EH (cell line): ENCODE measurements at regions not wholly inside any gene's neighbourhood (a gene's known extent, or its start where the extent isn't known, plus 50 kb on each side); places are given as distances from the start of the nearest gene placed in this dataset.

ENCODE experiments used
- DNase-seq: peaks from one replicate; pipeline ENCODE4 v3.0.0-alpha.2; 2015; ENCODE audit warnings: low read depth

GRCh38 chr14:54312166-54312801 lies 84.5 kb upstream of the CDKN3 start:
- peak; percentile 95 for DNase-seq

DNA sequence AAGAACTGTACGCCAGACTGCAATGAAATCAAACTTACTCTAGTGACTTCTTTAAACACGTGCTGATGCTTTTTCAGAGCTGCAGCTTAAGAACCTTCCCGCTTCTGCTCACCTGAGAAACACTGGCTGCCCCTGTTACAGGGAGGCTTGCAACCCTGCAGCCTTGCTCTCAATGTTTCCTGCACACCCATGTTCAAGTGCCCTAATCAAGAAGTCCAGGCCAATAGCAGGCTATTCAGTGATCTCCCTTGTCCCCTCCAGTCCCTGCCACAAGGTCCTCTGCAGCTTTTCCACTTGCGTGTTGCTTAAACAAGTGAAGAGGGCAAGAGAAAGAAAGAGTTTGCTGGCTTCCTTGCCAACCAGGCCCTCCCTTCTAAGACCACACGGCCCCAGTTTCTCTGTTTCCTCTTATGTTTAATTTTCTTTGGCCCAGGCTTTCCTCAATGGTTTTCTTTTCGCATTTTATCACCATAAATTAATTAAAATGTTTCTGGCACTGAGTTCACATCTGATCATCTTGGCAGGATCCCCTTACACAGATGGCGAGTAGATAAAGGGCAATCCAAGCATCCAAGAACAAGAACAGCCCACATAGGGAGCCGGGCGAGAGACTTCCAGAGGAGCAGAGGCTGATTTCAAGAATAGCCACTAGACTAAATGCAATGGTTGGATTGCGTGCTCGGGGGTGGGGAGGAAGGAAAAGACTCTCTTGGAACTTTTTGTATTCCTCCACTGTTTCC lies 82.3 kb upstream of the CDKN3 start:
- DNase-seq = no peak

GRCh38 chr14:54316652-54317051 lies 80.2 kb upstream of the CDKN3 start:
- no peak for DNase-seq

GRCh38 chr14:54317391-54317790 lies 79.4 kb upstream of the CDKN3 start:
- DNase-seq = no peak

GRCh38 chr14:54322246-54322645 lies 74.6 kb upstream of the CDKN3 start:
- DNase-seq = no peak

GRCh38 chr14:54322701-54323337 lies 74.0 kb upstream of the CDKN3 start:
- DNase-seq = no peak

DNA sequence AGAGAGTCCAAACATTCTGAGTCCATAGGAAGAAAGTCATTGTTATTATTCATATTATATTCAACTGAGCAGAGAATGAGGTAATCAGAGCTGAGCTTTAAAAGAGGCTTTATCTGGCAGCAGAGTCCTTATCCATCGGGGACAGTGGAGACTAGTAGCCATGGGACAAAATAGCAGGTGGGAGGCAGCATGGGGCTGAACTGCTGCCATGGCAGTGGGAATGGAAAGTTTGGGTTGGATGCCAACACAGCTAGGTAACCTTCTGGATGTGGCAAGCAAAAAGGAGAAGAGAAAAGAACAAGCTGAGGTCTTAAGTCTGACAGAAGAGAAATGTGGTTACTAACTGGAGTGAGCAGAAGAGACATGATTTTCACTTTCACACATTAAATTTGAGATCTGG lies 71.0 kb upstream of the CDKN3 start:
- DNase-seq = no peak

DNA sequence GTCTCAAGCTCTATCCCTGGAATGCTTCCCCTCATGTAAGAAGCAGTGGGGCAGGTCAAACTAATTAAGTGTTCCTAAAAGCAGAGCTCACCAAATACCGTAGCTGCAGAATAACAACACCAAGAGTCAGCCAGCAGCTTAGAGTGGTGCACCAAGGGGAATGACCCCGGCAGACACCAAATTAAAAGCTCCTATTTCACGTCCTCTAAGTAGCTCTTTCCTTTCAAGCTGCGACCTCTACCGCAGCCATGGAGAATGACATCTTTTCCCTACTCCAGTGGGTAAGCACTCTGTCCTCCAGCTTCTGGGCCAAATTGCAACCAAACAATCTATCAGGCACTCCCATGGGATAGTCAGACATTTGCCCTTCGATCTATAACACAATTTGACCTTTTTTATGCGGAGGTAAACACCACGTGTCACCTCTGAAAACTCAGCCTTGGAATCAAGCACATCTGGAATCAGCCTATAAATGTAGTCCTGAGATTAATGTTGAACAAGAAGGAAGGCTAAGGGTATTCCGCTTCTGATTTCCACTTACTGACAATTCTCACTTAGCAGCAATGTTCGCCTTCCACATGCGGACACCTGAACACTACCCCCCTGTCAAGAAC lies 67.6 kb upstream of the CDKN3 start:
- DNase-seq = peak; percentile 72

- DNase-seq = no peak
Measured at GRCh38 chr14:54330876-54331275, 65.9 kb upstream of the CDKN3 start.

DNA sequence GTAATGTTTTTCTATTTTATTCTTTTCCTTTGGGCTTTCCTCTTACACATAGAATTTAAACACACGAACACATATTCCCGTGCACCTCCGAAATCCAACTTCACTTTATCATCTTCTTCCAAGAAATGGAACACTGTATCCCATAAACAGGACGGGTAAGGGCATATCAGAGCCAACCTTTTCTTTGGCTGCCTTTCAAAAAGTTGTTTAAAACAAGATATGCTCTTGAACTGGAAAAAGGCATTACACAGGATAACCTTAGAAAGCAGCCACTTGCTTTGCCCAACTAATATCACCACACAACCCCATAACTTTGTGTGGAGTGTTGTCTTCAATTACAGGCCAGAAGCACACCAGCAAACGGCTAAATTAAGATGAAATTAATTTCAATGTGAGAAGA lies 65.3 kb upstream of the CDKN3 start:
- no peak for DNase-seq

DNA sequence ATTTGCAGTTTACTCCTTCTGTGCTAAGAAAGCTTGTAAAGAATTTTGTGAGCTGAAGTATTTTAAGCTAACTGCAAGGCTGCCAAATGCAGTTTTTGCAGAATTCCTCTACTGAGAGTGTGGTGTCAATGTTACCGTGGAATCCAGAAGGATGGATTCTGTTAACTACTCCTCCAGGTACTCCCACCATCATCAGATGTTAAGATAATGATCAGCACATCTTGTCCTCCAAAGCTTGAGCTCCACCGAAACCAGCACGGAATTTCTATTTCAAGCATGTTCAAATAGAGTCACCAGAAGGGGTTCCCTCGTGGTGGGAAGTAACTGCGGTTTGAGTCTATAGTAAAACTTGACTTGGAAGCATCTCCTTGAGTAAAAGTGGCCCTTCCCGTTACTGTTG lies 64.3 kb upstream of the CDKN3 start:
- DNase-seq = no peak

GRCh38 chr14:54333511-54333910 lies 63.3 kb upstream of the CDKN3 start:
- DNase-seq = no peak

DNA sequence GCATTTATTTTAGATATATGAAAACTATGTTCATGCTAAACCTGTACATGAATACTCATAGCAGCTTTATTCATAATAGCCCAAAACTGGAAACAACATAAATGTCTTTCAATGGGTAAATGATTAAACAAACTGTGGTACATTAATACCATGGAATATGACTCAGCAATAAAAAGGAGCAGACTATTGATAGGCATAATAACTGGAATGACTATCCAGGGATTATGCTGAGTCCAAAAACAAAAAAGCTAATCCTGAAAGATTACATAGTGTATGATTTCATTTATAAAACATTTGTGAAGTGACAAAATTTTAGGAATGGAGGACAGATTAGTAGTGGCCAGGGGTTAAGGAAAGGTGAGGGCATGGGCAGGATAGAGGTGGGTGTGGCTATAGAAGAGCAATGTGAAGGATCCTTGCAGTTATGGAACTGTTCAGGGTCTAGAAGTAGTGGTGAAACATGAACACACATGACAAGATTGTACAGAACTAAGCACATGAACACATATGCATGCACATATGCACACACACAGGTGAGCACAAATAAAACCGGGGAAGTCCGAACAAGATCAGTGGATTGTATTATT lies 61.1 kb upstream of the CDKN3 start:
- DNase-seq = no peak

DNA sequence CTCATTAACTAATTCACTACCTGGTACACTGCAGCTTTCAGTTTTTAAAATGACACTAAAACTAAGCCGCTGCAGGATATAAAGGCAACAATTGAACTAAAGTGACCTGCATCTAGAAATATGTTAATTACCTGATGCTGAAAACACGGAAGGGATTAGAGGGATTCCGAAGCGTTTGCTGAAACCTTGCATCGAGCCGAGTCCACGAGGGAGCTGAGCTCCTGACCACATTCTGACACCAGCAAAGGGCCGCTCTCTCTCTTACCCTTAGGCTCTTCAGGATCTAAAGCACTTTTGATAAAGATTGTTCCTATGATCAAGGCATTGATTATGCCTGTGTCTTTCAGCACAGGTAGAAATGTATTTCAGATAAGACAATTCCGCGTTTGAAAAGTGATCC lies 59.5 kb upstream of the CDKN3 start:
- DNase-seq = no peak

DNA sequence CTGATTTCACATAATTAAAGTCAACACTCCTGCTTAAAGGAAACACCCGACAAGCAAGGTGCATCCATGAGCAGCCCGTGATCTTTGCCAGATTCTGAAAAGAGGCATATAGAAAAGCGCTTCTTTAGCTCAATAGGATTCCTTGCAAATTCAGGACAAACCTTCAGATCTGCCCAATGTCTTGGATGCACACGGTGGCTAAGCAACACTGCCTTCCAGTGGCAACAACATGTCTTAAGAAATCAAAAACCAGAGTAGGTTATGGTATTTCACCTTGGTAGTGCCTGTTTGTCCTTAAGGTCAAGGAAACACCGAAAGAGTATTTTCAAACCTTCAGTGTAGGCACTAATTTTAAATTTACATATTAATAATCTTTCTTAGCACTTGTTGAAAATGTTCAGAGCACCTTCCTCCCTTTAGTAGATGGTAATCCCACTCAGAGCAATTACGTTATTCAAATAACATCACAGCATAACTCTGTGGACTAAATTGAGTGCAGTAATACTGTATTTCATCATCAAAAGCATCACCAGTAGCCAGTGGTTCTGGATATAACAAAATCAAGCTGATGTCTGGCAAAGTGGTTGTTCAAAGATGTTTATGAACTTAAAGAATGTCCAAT lies 58.0 kb upstream of the CDKN3 start:
- peak; percentile 55 for DNase-seq

DNA sequence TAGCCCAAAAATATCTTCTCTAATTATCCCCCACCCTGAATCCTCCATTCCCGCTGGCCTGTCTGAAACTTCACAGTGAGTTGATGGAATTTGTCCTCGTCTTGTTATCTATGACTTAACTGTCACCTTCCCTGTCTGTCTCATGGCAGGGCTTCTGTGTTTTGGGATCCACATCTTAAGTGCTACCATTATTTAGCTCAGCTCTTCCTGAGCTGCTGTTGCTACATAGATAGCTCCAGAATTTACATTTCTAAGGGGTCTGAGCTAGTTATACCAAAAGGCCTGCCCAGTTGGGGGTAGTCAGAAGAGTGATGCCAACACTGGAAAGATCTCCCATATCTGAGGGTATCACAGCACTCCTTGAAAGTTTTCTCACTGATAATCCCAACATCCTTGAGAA lies 57.0 kb upstream of the CDKN3 start:
- DNase-seq = no peak

DNA sequence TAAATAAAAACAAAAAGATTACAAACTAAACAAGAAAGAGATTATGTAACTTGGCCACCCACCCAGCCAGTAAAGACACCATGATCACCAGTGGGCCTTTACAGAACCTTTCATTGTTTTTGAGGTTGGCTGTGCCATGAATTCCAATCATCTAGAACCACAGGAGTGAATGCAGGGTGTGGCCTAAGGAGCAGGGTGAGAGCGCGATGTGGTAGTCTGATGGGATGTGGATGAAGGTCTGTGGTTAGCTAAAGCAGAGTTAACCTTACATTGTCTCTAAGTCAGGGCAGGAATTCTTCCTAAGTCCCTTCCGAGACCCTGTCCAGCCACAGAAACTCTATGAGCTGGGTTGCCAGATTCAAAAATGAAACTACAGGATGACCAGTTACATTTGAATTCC lies 54.0 kb upstream of the CDKN3 start:
- no peak for DNase-seq

- DNase-seq = peak; percentile 71
Measured at GRCh38 chr14:54343272-54344121, 53.3 kb upstream of the CDKN3 start.

- no peak for DNase-seq
Measured at GRCh38 chr14:54344445-54344844, 52.4 kb upstream of the CDKN3 start.

GRCh38 chr14:54346257-54346656 lies 50.5 kb upstream of the CDKN3 start:
- DNase-seq = no peak
